HUES64 (cell line): ENCODE measurements at regions not wholly inside any gene's neighbourhood (a gene's known extent, or its start where the extent isn't known, plus 50 kb on each side); places are given as distances from the start of the nearest gene placed in this dataset.

Experiments used
- H3K27ac ChIP-seq: 2 replicates; pipeline ENCODE4 v1.7.0; 2013; ENCODE audit warnings: low read depth, low read length, inconsistent platforms
- H3K27me3 ChIP-seq: 2 replicates; pipeline ENCODE4 v1.6.1; 2013; ENCODE audit warnings: mild to moderate bottlenecking, low read length; ENCODE audit not compliant: insufficient read depth
- H3K36me3 ChIP-seq: 2 replicates; pipeline ENCODE4 v1.6.1; 2013; ENCODE audit warnings: mild to moderate bottlenecking, low read length; ENCODE audit not compliant: insufficient read depth
- H3K4me1 ChIP-seq: 2 replicates; pipeline ENCODE4 v1.6.1; 2013; ENCODE audit warnings: mild to moderate bottlenecking, low read length, moderate library complexity; ENCODE audit not compliant: insufficient read depth
- H3K4me3 ChIP-seq: 2 replicates; pipeline ENCODE4 v1.5.1; 2013; ENCODE audit warnings: mild to moderate bottlenecking, low read length, moderate library complexity
- H3K9ac ChIP-seq: 2 replicates; pipeline ENCODE4 v1.6.1; 2013; ENCODE audit warnings: mild to moderate bottlenecking, low read depth, low read length
- H3K9me3 ChIP-seq: 2 replicates; pipeline ENCODE4 v1.6.1; 2013; ENCODE audit warnings: low read depth, low read length; ENCODE audit not compliant: insufficient read depth
- WGBS: fragments of 150-250, 120-280 bp; methylation state at CpG from one replicate; pipeline ENCODE4 v1.1.7; 2013; ENCODE audit warnings: missing lambda C conversion rate; 5-methylcytosine and 5-hydroxymethylcytosine counted together

DNA sequence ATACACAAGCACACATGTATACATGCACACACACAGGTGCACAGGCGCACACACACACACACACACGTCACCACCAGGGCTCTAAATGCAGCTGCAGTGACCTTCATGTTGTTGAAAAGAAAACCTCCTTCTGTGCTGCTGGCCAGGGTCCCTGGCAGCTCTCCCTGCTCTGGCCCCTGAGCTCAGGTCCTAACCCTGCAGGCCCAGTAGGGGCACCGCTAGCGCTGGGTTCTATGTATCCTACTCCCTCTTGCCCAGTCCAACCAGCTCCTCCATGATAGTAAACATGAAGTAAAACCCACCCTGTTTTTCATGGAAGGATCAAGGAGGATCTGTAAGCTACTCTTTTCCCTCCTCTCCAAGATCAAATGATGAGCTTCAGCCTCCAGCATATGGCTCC lies 172.8 kb downstream of the RBFOX3 start:
- Histone ChIP-seq H3K4me3 (no peak overlapping the region), H3K9ac (no peak overlapping the region), H3K36me3 (no peaks in the 10 kb centered on the region), H3K9me3 (no peaks in the 10 kb centered on the region), H3K27ac (no peak overlapping the region), H3K4me1 (no peaks in the 10 kb centered on the region), H3K27me3 (no peaks in the 10 kb centered on the region)
- 75% methylated on average over 4 of the region's 4 CpGs for WGBS

DNA sequence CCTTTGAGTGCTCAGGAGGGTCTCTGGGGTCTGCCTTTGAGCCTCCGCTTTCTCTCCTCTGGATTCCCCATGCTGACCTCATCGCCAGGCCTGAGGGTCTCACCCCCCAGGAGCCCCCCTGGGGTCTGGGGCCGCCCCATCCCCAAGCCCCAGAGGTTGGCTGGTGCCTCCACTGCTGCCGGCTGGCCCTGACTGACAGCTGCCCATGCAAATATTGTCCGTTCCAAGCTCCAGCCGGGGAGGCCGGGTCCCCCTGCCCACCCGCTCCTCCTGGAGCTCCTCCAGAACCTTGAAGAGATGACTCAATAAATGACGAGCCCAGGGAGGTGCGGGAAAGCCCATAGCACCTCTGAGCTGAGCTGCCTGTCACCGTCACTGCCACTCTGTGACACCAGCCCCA lies 173.8 kb downstream of the RBFOX3 start:
- no peaks in the 10 kb centered on the region for H3K36me3 ChIP-seq
- H3K9ac ChIP-seq = no peak overlapping the region
- H3K9me3 ChIP-seq = no peaks in the 10 kb centered on the region
- no peak overlapping the region for H3K27ac ChIP-seq
- 89% methylated on average over 11 of the region's 11 CpGs for WGBS
- no peaks in the 10 kb centered on the region for H3K4me1 ChIP-seq
- no peak overlapping the region for H3K4me3 ChIP-seq
- no peaks in the 10 kb centered on the region for H3K27me3 ChIP-seq

DNA sequence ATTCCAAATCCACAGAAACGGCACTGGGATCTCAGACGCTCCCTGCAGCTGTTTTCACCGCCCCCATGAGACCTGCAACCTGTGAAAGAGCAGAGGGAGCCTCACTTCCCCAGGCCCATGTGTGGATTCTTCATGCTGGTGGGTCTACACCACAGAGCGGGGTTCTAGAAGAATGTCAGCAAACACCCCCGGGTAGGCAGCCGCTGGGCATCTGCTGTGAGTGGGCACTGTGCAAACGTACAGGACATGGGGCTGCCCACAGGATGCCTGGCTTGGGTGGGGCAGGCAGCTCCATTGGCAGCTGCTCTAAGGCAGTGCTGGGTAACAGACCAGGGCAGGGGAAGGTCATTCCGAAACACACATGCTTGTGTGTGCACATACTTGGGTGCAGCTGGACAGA lies 174.9 kb downstream of the RBFOX3 start:
- WGBS = 93% methylated on average over 8 of the region's 8 CpGs
- Histone ChIP-seq H3K9me3 (no peaks in the 10 kb centered on the region), H3K27me3 (no peaks in the 10 kb centered on the region), H3K36me3 (no peaks in the 10 kb centered on the region), H3K4me3 (no peak overlapping the region), H3K9ac (no peak overlapping the region), H3K27ac (no peak overlapping the region), H3K4me1 (no peaks in the 10 kb centered on the region)

DNA sequence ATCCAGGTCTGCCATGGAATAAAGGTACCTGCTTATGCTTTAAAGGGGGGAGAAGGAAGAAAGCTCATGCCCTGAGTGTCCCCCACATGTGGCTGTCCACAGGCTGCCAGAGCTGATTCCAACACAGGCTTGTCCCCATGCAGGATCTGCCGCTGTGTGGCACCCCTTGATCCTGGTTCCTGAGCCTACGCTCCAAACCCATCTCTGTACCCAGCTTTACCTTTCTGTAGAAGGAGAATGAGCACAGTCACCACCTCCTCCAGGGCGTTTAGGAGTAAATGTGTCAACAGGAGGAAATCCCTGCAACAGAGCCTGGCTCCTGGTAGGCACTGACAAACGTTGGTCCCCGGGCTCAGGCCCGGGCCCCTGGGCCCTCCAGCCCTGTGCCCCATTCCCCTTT lies 175.6 kb downstream of the RBFOX3 start:
- H3K27ac ChIP-seq = no peak overlapping the region
- no peaks in the 10 kb centered on the region for H3K36me3 ChIP-seq
- H3K4me3 ChIP-seq = no peak overlapping the region
- 91% methylated on average over 6 of the region's 6 CpGs for WGBS
- H3K27me3 ChIP-seq = no peaks in the 10 kb centered on the region
- no peaks in the 10 kb centered on the region for H3K9me3 ChIP-seq
- H3K9ac ChIP-seq = no peak overlapping the region
- no peaks in the 10 kb centered on the region for H3K4me1 ChIP-seq

DNA sequence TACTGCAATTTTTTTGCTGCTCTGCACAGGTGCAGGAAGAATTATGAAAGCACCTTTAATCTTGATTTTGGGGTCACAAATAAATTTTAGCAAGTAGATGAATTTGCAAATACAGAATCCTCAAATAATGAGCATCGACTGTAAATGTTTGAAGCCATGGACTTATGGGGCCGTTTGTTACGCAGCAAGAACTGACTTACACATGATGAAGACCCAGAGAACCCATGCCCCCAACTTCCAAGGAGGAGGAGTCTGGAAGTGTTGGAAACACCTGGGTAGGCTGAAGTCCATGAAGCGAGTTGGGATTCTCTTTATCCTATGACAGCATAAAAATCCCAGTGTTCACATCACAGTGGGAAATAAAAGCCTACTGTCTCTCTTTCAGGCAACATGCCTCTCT lies 176.6 kb downstream of the RBFOX3 start:
- H3K9ac ChIP-seq = no peak overlapping the region
- 93% methylated on average over 4 of the region's 4 CpGs for WGBS
- H3K4me1 ChIP-seq = no peaks in the 10 kb centered on the region
- no peaks in the 10 kb centered on the region for H3K36me3 ChIP-seq
- no peak overlapping the region for H3K4me3 ChIP-seq
- no peak overlapping the region for H3K27ac ChIP-seq
- no peaks in the 10 kb centered on the region for H3K27me3 ChIP-seq
- H3K9me3 ChIP-seq = no peaks in the 10 kb centered on the region

DNA sequence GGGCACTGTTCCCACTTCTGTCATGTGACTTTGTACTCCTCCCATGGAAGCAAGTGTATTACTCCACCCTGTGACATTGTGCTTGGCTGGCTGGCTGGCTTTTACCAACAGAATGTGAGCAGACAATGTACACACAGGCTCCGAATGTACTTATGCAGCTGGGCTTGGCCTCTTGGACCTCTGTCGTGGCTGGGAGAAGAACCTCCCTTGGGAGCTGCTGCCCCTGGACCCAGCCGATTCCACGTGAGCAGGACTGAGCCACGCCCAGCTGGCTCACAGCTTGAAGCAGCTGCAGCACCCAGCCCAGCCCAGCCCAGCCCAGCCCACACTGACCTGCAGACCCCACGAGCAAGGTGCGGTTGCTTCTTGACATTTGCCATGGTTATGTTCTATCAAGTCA lies 177.5 kb downstream of the RBFOX3 start:
- no peak overlapping the region for H3K9ac ChIP-seq
- H3K4me1 ChIP-seq = no peaks in the 10 kb centered on the region
- H3K9me3 ChIP-seq = no peaks in the 10 kb centered on the region
- no peaks in the 10 kb centered on the region for H3K27me3 ChIP-seq
- no peaks in the 10 kb centered on the region for H3K36me3 ChIP-seq
- H3K27ac ChIP-seq = no peak overlapping the region
- no peak overlapping the region for H3K4me3 ChIP-seq
- WGBS = 89% methylated on average over 7 of the region's 7 CpGs

DNA sequence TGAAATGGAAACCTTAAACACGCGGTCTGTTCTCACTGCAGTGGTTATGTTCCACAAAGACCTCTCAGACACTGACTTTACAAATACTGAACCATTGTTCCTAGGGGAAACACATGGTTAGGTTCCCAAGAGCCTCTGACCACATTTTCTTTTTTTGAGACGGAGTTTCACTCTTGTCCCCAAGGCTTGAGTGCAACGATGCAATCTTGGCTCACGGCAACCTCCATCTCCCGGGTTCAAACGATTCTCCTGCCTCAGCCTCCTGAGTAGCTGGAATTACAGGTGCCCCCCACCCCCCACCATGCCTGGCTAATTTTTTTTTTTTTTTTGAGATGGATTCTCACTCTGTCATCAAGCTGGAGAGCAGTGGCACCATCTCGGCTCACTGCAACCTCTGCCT lies 179.7 kb downstream of the RBFOX3 start:
- 94% methylated on average over 8 of the region's 8 CpGs for WGBS
- Histone ChIP-seq H3K27me3 (no peaks in the 10 kb centered on the region), H3K27ac (no peak overlapping the region), H3K9ac (no peak overlapping the region), H3K36me3 (no peaks in the 10 kb centered on the region), H3K4me3 (no peak overlapping the region), H3K9me3 (no peaks in the 10 kb centered on the region), H3K4me1 (no peaks in the 10 kb centered on the region)

DNA sequence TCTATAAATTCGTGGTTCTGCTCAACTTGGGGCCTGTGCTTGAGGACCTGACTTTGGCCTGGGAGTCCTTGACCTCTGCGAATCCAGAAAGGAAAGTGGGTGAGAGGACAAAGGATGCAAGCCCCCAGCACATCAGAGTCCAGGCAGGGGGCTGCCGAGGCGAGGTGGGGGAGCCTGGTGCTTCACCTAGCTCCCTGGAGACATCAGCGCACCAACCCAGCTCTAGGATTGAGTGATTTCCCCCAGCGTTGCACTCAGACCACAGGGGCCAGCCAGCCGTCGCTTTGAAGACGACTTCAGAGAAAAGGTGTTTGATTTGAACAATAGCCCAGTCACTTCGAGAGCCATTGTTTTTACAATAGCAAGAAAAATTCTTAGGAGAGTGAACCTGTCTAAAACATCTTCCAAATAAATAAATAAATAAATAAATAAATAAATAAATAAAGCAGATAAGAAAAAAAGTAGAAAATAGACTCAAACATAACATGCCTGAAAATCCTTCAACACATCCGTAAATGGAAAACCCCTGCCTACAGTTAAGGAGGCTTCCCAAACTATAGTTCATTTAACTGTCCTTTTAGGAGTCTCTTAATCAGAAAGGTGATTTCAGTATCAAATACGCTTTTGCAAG lies 180.9 kb downstream of the RBFOX3 start:
- no peaks in the 10 kb centered on the region for H3K36me3 ChIP-seq
- no peak overlapping the region for H3K27ac ChIP-seq
- H3K4me3 ChIP-seq = no peak overlapping the region
- WGBS = 73% methylated on average over 12 of the region's 12 CpGs
- no peak overlapping the region for H3K9ac ChIP-seq
- no peaks in the 10 kb centered on the region for H3K9me3 ChIP-seq
- no peaks in the 10 kb centered on the region for H3K27me3 ChIP-seq
- no peaks in the 10 kb centered on the region for H3K4me1 ChIP-seq

DNA sequence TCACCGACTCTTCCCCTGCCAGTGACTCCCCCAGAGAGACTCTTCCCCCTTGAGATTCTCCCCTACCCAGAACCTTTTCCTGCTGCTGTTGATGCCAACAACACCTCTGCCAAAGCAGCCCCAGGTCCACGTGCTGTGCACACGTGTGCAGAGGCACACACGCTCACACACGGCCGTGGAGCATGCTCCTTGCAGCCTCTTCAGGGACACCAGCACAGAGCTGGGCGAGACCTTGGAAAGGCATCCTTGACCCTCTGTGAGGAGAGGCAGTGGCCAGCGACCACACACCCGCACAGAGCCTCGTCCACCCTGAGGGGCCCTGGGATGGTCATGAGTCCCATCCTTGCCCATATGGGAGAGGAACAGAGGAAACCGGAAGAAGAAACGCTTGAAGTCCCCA lies 181.9 kb downstream of the RBFOX3 start:
- Histone ChIP-seq H3K9me3 (no peaks in the 10 kb centered on the region), H3K36me3 (no peaks in the 10 kb centered on the region), H3K27ac (no peak overlapping the region), H3K27me3 (no peaks in the 10 kb centered on the region), H3K4me1 (no peaks in the 10 kb centered on the region), H3K9ac (no peak overlapping the region), H3K4me3 (no peak overlapping the region)
- WGBS = 91% methylated on average over 12 of the region's 12 CpGs

DNA sequence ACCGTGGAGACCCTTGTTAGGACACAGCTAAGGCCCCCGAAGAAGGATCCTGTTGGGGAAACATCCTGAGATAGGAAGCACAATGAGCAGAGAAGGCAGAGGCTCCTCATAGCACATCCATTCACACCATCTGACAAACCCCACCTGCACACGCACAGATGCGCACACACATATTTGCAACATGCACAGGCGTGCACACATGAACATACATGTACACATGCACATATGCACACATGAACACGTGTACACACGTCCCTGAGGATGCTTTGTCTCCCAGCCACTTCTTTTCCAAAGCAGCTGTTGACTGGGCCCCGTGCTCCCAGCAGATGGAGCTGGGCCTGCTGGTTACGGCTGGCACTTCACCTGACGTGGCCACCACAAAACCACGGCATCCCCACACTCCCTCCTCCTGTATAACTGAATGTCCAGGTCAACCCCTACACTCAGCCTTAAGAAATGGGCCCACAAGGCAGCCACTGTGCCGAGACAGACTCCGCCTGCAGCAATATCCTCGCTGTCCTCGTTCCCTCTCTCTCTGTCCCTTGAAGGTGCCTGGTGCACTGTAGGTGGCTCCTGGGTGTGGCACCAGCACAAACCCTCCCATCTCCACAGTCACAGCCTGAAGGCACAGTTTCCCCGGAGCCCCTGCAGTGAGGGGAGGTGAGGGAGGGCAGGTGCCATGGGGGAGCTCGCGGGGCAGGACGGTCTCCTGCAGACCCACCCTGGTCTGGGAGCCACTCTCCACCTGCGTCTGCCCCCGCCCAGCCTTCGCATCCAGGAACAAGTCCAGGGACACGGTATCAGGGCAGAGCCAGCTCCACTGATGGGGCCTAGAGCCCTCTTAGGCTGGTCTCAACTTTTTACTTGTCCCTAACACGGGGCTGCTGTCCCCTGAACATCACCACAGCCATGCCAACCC lies 183.0 kb downstream of the RBFOX3 start:
- Histone ChIP-seq H3K27ac (no peak overlapping the region), H3K4me1 (no peaks in the 10 kb centered on the region), H3K4me3 (no peak overlapping the region), H3K27me3 (no peaks in the 10 kb centered on the region), H3K9me3 (no peaks in the 10 kb centered on the region), H3K9ac (no peak overlapping the region), H3K36me3 (no peaks in the 10 kb centered on the region)
- 90% methylated on average over 23 of the region's 24 CpGs for WGBS

DNA sequence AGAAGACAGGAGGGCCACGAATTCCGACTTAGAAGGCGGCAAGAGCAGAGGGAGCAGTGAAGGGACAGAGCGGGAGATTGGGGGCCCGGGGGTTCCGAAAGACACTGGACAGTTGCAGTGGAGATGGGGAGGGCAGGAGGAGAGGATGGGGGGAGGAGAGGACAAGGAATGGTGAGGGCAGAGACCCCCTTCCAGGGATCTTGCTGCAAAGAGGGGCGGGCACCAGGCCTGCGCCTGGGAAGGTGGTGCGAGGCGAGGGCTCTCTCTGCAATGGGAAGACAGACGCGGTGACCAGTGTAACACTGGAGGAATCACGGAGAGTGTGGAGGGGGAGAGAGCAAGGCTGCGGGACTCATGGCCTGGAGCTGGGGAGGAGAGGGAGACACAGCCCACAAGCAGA lies 185.2 kb downstream of the RBFOX3 start:
- no peaks in the 10 kb centered on the region for H3K36me3 ChIP-seq
- H3K4me1 ChIP-seq = no peaks in the 10 kb centered on the region; the same call in 1 of the 2 replicates
- no peak overlapping the region for H3K27ac ChIP-seq
- no peaks in the 10 kb centered on the region for H3K9me3 ChIP-seq
- H3K4me3 ChIP-seq = no peak overlapping the region
- H3K27me3 ChIP-seq = no peaks in the 10 kb centered on the region
- 93% methylated on average over 14 of the region's 14 CpGs for WGBS
- H3K9ac ChIP-seq = no peak overlapping the region
